NCI-H2107 treated with DMSO at 0.1 percent for 48 hours (cell line): ENCODE measurements at regions not wholly inside any gene's neighbourhood (a gene's known extent, or its start where the extent isn't known, plus 50 kb on each side); places are given as distances from the start of the nearest gene placed in this dataset.

ENCODE experiments used
- DNase-seq: peaks from one replicate; lab custom pipeline; 2025; ENCODE audit not compliant: unreplicated experiment; lab: John Stamatoyannopoulos, UW

DNA sequence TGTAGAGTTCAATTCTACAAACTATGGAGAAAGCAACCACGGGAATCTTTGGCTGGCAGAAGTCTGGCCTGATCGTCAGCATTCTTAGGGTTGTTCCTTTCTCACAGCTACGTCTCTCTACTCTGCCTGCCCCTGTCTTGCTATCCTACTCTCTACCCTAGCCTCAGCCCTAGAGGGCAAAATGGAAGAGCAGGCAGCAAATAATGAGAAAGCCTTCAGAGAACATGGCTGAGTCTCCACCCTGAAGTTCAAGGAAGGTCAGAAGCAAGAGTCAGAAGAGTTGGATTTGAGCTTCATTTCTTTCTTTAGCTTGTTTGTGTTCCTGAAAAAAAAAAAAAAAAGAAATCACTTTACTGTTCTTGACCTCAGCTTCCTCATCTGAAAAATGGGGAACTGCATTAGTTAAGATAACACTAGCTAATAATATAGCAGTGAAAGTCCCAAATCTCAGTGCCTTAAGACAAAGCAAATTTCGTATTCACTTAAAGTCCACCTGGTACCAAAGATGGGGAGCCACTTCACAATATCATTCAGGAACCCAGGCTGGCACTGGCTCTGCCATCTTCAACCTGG lies 50.2 kb upstream of the CCND2 start:
- DNase-seq, result no peak

DNA sequence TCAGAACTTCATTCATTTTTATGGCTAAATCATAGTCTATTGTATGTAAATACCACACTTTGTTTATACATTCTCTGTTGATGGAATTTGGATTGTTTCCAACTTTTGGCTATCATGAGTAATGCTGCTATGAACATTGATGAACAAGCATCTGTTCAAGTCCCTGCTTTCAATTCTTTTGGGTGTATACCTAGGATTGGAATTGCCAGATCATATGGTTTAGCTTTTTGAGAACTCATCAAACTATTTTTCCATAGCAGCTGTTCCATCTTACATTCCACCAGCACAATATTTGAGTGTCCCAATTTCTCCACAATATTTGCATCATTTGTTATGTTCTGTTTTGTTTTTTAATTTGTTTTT lies 52.3 kb upstream of the CCND2 start:
- DNase-seq, result no peak

DNA sequence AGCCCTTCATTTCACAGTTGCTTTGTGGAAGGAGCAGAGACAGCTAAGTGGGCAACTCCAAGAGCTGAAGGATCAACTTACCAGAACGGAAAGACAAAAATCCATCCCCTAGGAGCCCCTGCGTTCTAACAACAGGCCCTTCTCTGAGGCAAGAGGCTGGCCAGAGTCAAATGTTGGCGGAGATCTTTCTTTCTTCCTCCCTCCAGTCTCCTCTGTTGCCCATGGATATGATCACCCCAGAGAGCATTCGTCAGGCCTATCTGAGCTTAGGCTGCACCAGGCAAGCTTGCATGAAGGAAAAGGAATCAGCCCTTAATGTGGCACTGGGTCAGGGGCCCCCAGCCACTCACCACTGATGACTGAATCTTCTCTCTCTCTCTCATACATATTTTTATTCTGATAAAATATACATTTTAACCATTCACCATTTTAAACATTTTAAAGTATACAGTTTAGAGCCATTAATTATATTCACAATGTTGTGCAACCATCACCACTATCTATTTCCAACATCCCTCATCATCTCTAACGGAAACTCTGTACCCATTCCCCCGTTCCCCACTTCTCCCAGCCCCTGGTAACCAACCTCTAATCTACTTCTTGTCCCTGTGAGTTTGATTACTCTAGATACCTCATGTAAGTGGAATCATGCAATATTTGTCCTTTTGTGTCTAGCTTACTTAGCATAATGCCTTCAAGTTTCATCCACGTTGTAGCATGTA lies 52.9 kb upstream of the CCND2 start:
- no peak for DNase-seq

GRCh38 chr12:4217091-4217490 lies 56.5 kb upstream of the CCND2 start:
- DNase-seq, result no peak

- no peak for DNase-seq
These were observed 57.2 kb upstream of the CCND2 start for GRCh38 chr12:4216187-4216927.

DNA sequence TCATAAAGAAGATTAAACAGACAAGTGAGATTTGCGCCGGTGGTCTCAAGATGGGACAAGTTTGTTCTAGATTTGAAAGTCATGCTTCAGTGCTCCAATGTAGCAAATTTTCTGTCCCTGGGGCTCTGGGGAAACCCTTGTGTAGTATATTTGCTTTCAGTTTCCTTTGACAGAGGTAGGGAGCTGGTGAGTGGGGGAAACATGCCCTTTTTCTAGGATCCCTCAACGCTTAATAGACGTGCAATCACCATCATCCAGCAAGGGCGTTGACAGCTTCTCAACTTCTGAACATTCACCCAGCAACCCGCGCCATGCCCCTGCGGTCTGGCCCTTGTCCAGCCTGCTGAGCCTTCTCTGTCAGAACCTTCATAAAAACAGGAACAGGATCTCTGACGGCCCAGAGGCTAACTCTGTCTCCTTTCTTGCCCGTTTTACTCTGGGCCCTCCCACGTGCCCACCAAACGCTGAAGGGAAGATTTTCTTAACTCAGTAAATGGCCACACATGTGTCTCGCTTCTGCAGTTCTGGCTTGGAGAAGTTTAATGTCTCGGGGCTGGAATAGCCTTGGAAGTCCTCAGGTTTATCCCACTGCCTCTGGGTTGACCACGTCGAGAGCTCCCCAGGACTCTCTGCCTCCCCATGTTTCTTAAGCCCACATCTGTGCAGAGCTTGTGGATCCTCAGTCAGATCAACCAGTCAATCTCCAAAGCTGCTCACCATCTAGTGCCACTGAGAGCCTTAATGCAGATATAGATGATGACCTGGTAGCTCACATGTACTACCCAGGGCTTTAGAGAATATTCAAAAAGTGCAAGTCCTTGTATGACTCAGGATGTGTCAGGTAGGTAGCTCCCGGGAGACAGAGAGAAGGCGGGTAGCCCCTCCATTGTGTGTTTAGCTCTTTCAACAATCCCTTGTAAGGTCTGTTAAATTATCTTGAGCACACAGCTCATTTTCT lies 58.1 kb upstream of the CCND2 start:
- DNase-seq, result no peak

- no peak for DNase-seq
These were observed 58.7 kb upstream of the CCND2 start for GRCh38 chr12:4214877-4215228.

GRCh38 chr12:4213471-4213870 lies 60.1 kb upstream of the CCND2 start:
- no peak for DNase-seq

DNA sequence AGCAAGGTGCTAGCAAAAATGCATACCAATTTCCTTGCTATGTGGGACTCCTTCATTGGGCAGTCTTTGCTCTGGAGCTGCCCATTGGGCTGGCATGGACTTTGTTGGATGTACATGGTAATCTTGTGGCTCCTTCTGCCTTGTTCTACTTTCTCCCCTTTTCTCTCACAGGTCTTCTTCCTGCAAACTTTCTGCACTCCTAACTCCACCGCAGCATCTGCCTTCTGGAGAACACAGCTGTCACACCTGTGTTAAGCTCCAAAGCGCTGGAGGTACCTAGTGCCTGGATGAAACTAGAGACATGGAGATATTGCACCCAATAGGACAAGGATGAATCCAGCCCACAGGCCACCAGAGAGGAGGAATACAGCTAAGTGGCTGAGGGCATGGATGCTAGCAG lies 60.7 kb upstream of the CCND2 start:
- DNase-seq, result no peak

GRCh38 chr12:4211372-4211771 lies 62.2 kb upstream of the CCND2 start:
- no peak for DNase-seq

- DNase-seq, result no peak
These were observed 63.4 kb upstream of the CCND2 start for GRCh38 chr12:4210183-4210582.

GRCh38 chr12:4206470-4206869 lies 67.1 kb upstream of the CCND2 start:
- DNase-seq, result no peak

DNA sequence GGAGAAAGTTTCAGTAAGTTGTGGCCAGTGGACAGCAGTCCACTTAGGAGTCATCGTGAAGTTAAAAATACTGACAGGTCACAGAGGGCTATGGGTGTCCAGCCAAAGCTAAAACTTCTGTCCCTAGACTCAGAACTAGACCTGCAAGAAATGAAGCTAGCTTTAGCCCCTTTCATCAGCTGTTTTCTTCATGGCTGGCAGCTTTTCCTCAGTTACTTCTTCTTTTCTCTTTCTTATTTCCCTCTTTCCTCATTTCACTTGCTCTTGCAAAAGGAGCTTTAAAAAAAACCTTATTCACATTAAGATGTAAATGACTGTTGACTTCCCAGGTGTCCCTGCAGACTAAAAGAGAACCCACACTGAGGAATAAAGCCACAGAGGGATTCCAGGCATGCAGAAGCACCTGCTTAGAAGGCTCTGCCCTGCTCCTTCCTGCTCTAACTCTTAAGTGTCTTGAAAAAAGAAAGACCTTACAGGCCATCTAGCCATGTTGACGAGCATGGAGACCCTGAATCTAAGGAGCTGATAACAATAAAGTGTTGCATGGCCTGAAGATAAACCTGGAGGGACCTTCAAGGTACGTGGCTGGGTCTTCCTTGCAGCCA lies 69.7 kb upstream of the CCND2 start:
- DNase-seq, result no peak

GRCh38 chr12:4202918-4203317 lies 70.6 kb upstream of the CCND2 start:
- no peak for DNase-seq

GRCh38 chr12:4202487-4202886 lies 71.1 kb upstream of the CCND2 start:
- DNase-seq, result no peak

DNA sequence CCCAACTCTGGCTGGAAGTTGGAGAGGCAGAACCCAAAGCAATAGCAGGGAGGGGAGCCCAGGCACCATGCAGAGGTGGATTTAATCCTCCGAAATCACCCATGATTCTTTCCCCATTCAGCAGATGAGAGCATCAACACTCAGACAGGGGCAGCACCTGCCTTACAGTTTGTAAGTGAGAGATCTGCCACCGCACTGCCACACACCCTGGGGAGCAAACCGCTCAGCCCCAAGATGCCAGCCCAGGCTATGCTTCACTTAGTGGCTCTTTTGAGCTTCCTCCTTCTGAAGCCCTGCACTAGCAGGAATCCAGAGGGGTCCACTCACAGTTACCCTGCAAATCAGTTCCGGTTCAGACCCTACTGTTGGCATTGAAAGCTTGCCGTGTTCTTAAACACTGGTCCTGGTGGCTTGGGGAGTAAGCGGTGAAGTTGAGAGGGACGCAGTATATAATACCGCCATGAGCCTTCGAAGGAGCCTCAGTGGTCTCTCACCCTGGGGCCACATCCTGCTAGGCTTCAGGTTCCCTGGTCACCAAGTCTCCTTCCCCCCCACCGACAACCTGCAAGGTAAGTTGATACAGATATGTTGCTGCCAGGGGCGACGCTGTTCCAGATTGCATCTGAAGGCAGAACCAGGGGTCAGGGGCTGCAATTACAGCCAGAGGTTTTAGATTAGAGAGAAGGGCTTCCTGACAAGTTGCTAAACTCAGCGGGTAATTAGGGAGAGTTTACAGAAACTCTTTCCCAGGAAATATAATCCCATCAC lies 72.0 kb upstream of the CCND2 start:
- DNase-seq, result no peak

DNA sequence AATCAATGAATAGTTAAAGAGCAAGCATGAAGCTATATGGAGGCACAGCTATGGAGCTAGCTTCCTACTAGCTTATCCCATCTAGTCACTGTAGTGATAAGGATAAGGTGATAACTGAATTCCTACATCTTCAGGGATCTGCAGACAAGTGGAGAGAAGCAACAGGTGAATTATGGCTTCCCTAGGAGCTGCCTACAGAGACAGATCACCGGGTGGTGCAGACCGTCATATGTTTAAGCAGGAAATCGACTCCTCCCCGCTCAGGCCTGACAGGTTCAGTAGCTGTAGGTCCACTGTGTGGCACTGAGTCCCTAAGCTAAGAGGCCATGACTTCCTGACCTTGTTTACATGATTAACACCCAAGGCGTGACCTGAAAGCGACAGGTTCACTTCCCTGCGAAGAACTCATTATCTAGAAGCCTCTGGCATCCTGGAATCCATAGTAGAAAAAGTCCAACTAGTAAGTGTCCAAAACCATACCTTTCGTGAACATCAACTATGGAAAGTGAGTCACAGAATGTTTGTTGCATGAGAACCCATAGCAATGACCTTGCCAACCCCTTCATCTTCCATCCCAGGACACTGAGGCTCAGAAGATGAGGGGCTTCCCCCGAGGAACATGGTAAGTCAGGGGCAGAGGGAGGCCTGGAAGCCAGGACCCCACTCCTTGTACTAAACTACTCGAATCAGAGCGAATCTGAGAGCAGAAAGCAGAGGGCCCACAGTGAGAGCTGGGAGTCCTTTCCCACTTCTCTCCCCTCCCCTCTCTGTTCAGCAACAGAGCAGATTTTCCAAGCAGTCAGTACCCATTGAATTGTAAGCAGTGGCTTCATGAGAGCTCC lies 75.4 kb upstream of the CCND2 start:
- DNase-seq, result no peak

DNA sequence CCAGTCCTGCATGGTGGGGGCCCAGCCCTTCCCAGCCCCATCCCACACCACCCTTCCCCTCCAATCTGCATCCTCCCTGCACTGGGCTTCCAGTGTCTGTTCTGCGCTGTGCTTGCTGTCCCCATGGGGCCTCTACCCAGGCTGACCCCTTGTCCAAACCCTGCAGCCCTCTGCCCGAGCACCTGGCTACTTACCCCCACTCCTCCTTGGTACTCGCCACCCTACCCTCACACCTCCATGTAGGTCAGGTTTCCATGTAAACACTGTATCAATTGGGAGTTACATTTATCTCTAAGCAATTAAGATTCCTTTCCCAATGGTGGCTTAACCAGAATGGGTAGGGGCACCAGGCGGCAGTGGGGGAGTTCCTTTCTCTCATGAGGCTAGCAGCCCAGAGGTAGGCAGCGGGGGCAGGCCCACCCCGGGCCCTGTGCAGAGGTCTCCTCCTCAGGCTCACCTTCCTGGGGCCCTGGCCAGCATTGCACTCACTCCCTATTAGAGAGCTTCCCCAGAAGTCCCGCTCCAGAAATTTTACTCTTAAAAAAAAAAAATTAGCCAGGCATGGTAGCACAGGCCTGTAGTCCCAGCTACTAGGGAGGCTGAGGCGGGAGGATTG lies 76.6 kb upstream of the CCND2 start:
- DNase-seq, result no peak

DNA sequence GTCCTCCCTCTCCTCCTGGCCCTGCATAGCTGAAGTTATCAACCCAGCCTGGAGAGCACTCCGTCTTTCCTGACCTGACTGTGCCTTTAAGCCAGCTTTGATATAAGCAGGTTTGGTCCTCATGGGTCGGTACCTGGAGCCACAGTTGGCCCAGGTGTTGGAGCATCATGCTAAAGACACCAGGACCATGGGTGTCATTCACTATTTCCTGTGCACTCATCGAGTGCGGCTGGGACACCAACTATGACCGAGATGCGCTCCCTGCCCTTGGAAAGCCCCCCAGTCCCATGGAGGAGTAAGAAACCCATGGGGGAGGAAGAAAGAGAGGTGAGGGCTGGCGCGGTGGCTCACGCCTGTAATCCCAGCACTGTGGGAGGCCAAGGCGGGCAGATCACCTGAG lies 78.9 kb upstream of the CCND2 start:
- DNase-seq, result no peak
